ENCODE measurements at regions not wholly inside any gene's neighbourhood (a gene's known extent, or its start where the extent isn't known, plus 50 kb on each side); places are given as distances from the start of the nearest gene placed in this dataset.
"Not testable (repeated sequence)": the region's sequence is repeated elsewhere in the genome, so short reads cannot be mapped to it uniquely, and the experiment has no call there.

DNA sequence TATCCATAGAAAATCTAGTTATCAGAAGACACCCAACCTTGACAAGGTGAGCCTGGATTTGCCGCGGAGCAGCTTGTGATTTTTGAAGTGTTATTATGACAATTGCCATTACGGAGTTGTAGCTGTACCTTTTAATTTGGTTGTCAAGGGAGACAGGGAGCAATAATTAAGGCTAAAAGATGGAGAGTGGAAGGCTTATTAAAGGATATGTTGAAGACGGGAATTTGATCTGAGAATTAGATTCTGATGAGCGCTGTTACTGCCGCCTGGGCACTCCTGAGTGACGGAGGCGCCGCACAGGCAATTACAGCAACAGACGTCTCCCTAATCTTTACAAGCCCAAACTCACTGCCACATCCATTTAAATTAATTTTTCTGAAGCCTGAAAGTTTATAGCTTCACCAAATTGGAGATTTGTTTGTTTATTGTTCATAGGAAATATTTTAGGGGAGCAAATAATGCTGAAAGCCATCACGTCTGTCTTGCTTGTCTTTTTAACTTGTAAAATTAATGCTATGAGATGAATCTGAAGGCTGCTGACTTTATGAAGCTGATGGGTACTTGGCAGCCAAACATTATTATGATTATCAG, 475.0 kb upstream of the ADARB2 start:
- DNase-seq (no peak), ATAC-seq (no peak)
- intact Hi-C loops (cut with micrococcal nuclease), result no loop called here

DNA sequence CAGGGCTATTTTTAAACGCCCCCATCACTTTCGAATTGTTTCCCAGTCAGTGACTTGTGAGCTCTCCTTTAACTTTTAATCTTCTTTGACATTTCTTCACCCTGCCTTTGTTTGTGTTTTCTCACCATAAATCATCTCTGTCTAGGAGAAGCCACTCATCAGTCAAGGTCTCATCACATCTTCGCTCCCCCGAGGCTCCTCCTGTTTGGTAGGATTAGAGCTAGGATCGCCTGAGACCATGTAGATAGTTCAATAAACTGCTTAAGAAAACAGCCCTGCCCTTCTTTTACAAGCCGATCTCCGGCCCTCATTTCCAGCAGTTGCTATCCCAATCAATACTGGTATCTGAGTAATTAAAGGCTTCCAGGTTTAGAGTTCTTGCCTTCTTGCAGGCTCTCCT, 472.8 kb upstream of the ADARB2 start:
- intact Hi-C loops (cut with micrococcal nuclease), result no loop called here
- DNase-seq (no peak), ATAC-seq (no peak)

DNA sequence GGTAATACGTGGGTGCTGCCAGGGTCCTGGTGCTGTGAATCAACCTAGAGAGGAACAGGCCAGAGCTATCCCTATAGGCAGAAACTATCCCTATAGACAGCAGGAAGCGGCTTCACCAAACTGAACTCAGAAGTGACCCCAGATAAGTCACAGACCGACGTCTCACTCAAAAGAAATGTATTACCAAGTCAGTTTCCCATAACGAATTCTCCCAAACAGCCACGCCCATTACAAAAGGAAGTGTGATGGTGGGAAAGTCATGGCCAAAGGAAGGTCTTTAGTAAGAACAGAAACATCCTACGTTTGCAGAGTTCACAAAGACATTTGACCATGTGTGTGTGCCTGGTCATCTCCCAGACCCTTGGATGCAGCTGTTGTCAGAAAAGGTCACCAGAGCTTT, 470.8 kb upstream of the ADARB2 start:
- DNase-seq, result no peak
- no peak for ATAC-seq
- intact Hi-C loops (cut with micrococcal nuclease), result no loop called here

DNA sequence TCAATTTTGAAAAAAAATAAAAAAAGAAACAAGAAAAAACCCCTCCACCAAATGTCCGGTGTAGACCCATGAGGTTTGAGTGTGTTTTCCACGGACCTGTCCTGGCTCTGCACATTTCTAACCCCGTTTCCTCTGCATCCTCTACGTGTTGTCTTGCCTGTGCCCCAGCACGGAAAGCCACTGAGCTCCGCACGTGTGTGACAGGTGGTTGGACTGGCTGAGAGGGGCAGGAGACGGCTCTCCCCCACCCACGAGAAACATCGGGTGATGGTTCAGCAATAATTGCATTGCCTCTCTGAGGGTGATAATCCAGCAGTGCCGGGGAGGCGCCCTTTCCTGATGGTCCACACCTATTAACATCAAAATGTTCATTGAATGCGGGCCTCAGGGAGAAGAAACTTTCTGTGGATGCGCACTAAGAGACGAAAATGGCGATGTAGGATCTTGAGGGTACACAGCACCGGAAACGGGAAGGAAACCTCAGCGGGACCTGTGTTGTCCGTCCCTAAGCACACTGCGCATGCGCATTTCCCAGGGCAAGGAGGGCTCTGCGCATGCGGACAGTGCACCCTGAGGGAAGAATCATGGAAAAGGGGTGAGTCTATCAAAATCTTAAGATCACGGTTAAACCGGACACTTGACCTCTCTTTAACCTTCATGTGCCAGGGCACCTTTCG, 470.1 kb upstream of the ADARB2 start:
- intact Hi-C loops (cut with micrococcal nuclease), result no loop called here
- ATAC-seq, result no peak
- DNase-seq, result no peak

DNA sequence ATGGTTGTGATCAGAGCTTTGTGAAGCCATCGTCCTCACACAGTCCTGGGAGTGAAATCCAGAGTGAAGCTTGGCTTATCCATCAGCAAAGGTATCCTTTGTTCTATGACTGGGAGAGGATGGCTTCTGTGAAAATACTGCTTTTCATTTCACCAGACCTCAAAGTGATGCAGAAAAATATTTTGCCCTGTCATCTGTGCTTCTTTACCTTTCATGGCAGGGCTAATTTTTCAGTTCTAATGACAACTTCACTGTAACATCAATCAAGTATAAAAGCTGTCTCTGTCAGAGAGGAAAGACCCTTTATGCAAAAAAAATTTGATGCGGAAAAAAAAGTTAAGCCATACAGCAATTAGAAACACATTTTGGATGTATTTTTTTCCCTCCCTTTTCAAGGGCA, 468.1 kb upstream of the ADARB2 start:
- intact Hi-C loops (cut with micrococcal nuclease), result no loop called here
- DNase-seq, result no peak

DNA sequence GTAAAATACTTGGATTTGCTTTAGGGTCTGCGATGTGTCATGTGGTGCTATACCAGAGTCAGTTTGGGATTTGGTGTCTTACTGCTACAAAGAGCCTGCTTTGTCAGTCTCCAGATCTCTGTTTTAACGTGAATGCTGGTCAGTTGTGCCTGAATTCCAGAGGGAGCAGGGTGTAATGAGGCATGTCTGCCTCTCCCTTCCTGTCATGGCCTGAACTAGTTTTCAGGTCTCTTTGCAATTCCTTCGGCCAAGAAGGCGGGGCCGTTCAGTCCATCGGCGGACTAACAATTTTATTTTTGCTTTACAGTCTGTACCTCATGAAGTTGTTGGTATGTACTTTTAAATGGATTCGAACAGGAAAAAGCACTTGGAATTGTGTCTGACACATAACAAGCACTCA, 465.1 kb upstream of the ADARB2 start:
- ATAC-seq (no peak), DNase-seq (no peak)
- intact Hi-C loops (cut with micrococcal nuclease), result no loop called here

More for the DNA sequence above, 468.1 kb upstream of the ADARB2 start:
- ATAC-seq, result no peak

DNA sequence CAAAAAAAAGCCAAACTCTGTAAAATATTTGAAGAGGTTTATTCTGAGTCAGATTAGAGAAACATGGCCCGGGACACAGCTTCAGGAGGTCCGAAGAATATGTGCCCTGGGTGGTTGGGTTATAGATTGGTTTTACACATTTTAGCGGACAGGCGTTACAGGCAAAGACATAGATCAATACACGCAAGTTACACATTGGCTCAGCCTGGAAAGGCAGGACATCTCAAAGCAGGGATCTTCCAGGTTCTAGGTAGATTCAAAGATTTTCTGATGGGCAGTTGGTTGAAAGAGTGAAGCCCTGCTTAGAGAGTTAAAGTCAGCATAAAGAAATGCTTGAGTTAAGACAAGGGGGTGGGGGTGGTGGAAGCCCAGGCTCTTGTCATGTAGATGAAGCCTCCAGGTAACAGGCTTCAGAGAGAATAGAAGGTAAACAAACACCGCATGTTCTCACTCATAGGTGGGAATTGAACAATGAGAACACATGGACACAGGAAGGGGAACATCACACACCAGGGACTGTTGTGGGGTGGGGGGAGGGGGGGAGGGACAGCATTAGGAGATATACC, 464.3 kb upstream of the ADARB2 start:
- no peak for DNase-seq
- intact Hi-C loops (cut with micrococcal nuclease), result no loop called here
- no peak for ATAC-seq

DNA sequence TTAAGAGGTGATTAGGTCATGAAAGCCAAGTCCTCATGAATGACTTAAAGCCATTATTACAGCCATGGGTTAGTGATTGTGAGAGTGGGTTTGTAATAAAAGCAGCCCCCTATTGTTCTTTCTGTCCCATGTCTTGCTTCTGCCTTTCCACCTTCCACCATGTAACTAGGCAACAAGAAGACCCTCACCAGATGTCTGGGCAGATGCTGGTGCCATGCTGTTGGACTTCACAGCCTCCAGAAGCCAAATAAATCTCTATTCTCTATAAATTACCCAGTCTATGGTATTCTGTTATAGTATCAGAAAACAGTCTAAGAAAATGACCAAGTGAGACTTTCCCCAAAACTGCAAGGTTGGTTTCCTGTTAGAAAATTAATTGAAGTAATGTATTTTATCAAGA, 460.3 kb upstream of the ADARB2 start:
- ATAC-seq (no peak), DNase-seq (no peak)
- intact Hi-C loops (cut with micrococcal nuclease), result no loop called here

DNA sequence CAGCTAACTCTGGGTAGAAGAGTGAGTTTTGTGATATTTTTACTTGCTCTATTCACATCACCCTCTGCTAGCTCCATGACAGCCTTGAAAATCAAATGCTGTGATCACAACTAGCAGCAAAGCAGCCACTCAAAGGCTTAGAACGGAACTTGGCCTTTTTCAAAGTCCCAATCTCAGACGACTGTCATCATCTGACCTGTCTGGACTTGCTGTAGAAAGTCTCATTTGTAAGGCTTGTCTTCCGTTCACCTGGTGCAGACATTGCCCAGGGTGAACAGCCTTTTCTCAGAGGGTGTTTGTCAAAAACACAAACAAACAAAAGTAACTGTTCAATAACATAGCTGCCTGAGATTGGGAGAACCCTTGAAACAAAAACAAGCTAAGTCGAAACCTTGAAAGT, 458.9 kb upstream of the ADARB2 start:
- intact Hi-C loops (cut with micrococcal nuclease), result no loop called here
- ATAC-seq, result no peak
- DNase-seq, result no peak

DNA sequence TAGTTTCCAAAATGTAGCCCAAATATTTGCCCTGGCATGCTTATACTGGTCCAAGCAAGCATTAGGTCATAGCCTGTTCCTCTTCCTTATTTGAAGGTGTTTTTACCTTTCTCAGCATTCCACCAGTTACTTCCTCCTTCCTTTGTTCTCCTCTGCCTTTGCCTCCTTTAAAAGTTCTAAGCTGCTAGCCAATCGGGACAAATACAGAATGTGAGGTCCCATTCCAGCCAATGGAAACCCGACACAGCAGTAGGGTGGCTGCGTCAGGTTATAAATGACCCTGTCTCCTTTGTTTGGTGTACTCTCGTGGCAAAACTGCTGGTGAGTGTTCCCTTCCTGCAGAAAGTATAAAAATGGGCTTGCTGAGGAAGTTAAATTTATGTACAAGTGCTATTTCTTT, 452.0 kb upstream of the ADARB2 start:
- ATAC-seq; DNase-seq; intact Hi-C loops (cut with micrococcal nuclease): not testable (repeated sequence)

DNA sequence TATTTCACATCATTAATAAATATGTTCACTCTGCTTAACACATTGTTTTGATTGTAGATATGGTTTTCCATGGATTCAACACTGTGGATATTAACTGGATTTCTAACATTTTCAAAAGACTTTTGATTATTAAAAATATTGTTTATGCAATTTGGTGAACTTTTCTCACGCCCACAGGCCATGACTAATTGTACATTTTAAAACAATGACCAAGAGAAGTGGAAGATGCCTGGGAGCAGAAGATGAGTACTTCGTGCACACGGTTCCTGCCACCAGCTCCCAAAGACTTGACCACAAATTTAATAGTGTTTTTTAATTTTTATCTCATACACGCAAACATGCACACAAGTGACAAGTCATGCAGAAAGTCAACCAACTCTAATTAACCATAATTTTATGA, 451.0 kb upstream of the ADARB2 start:
- intact Hi-C loops (cut with micrococcal nuclease), result no loop called here
- ATAC-seq (no peak), DNase-seq (no peak)

DNA sequence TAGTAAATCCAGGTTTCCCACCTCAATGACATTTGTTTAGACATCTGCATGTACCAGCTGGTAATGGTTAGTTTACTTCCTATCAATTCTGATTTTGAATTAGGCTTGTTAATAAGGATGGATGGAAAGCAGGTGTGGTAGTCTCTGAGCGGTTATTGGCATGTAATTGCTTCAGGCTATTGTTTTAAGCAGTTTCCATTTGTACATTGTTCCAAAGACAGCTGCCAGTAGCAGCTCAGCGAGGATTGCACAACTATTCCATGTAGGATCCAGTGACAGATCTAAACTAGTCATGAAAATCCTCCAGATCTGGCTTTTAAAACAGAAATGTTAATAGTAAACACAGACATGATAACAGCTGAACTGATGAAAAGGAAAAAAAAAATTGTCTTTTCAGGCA, 436.0 kb upstream of the ADARB2 start:
- DNase-seq, result no peak
- intact Hi-C loops (cut with micrococcal nuclease), result no loop called here
- ATAC-seq, result no peak

DNA sequence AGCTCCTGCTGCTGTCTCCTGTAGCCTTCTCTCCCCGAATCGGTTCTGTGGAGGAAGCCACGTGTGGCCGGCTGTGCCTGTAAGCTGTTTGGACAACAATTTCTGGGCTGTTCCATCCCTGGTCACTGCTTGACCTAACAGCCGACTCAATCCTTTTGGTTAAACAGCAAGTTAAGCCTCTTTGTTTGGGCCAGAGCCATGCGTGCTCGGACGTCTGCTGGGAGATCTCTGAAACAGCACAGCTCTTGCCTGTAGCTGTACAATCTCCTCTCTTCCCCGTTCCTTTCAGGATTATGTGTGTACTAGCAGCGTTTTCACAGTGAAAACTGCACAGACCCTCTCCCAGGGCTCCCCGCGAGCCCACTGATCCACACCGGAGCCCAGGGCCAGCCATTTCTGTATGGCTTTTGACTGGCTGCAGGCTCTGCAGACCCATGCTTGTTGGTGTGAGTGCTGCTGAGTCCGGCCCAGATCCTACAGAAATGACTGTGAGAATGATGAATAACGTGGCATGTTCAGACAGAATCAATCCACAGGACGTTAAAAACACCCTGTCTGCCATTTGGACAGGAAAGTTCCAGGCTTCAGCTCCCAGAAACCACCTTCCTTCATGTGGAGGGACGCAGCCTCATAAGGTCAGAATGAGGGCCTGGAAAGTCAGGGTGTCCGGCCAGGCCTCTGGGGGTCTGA, 428.6 kb upstream of the ADARB2 start:
- intact Hi-C loops (cut with micrococcal nuclease), result no loop called here
- ATAC-seq (no peak), DNase-seq (no peak)

DNA sequence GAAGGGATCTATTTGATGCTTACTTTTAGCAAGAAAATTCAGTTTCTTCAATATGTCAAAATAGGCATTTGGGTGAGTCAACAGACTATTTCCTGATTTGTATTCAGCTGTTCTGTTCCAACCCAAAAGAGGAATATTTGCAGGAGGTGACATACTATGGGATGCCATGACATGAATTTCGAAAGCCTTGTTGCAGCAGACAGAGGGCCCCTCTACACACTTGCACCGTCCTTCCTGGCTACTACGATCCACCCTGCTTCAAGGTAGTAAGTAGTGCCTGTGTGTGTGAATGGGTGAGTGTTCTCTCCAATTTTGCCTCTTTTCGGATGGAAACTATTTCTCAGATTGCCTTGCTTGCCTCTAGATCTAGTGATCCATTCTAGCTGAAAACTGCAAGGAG, 413.0 kb upstream of the ADARB2 start:
- DNase-seq (no peak), ATAC-seq (no peak)
- intact Hi-C loops (cut with micrococcal nuclease), result no loop called here

DNA sequence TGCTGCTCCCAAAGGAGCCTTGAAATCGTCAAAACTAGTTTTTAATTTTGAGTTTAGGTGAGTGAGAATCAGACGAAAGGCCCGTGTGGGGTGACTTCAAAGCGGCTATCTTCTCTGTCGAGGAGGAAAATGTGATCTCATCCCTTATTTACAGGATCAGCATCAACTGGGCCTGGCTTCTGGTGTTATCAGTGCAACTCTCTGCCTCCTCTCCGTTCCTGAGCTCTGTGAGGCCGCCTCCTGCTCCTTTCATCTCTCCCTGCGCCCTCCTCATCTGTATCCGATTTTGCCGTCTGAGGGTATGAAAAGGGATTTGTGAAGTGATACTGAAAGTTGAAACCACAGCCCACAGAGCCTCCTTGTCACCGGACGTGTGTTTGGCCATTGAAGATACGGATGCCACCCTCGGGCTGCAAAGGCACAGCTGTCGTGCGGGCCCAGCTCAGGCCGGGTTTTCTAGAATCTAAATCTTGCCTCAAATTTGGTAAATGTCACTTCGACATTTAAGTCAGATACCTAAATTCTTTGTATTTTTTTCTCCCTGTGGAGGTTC, 408.7 kb upstream of the ADARB2 start:
- no peak for ATAC-seq
- DNase-seq, result no peak
- intact Hi-C loops (cut with micrococcal nuclease), result no loop called here

DNA sequence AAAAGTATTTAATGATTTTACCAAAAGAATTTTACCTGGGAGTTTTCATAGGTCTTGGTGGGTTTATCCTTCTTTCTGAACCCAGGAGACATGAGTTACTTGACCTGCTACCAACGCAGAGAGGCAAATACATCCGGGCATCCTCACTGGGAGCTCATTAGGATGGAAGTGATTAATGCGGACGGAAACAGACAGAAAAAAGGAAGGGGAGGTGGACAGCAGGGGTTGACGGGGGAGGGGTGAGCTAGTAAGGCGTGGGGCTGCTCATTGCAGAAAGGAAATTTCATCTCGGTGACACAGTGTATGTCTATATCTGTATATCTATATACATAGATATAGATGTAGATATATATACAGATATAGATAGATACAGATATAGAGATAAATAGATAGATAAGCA, 408.2 kb upstream of the ADARB2 start:
- no peak for DNase-seq
- no peak for ATAC-seq
- intact Hi-C loops (cut with micrococcal nuclease), result no loop called here

DNA sequence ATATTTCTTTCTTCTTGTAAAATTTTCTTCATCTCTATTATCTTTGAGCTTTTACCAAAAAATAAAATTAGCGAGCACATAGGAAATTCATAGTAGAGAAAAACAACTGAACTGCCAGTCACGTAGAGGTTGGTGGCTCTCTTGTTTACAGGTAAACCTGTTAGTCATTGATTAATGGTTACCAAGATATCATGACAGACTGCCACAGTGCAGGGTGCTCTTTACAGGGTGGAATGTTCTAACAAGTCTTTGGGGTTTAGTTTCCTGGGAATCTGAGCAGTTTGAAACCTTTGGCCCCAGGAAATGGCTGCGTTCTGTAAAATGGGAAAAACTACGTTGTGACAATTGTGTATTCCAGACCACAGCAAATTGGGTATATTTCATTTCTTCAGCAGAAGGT, 407.3 kb upstream of the ADARB2 start:
- intact Hi-C loops (cut with micrococcal nuclease), result no loop called here
- DNase-seq (no peak), ATAC-seq (no peak)

DNA sequence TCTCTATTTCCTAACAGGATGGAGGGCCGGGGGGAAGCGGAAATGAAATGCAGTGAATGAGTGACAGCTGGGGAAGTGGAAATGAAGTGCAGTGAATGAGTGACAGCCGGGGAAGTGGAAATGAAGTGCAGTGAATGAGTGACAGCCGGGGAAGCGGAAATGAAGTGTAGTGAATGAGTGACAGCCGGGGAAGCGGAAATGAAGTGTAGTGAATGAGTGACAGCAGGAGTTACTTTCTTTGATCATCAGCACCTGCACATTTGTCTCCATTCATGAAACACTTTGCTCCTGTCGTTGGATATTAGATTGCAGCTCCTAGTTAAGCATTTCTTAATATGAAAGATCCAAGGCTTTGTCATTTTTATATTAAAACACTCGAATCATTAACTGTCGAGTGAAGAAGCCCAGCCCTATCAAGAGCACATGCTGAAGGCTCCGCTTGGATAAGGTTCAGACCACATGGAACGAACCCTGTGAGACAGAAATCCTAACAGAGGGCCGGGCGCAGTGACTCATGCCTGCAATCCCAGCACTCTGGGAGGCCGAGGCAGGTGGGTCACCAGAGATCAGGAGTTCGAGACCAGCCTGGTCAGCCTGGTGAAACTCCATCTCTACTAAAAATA, 406.0 kb upstream of the ADARB2 start:
- intact Hi-C loops (cut with micrococcal nuclease), result no loop called here
- DNase-seq (no peak), ATAC-seq (no peak)

DNA sequence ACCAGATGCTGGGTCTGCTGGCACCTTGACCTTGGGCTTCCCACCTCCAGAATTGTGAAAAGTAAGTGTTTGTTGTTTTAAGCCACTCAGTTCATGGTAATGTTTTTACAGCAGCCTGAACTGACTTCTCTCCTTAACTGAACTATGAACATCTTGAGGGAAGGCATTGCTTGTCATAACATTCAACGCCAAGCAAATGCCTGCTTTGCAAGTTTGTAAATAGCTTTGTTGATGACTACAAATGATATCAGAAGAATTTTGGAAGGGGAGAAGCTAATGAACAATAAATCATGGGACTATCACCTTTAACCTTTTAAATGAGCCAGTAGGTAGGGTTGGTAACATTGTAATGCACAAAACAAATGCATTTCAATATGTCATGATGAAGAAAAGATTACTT, 402.4 kb upstream of the ADARB2 start:
- intact Hi-C loops (cut with micrococcal nuclease), result no loop called here
- ATAC-seq, result no peak

More for the DNA sequence above, 402.4 kb upstream of the ADARB2 start:
- DNase-seq, result no peak

All from left ventricle myocardium superior (tissue), 1 donor.